OCI-LY7 (cell line): ENCODE measurements at regions not wholly inside any gene's neighbourhood (a gene's known extent, or its start where the extent isn't known, plus 50 kb on each side); places are given as distances from the start of the nearest gene placed in this dataset.

Experiments
- BruUV-seq: library from RNA; stranded (reverse); fragments of 400-500 nt; replicated peaks from 2 replicates; lab custom pipeline; 2021; lab: Mats Ljungman, UMichigan
- CTCF ChIA-PET: fragments of 300-600 bp; sonication (Branson Sonifier 250); formaldehyde crosslinking; loops from one replicate; lab custom pipeline; 2022; ENCODE audit warnings: antibody characterized with exemption; ENCODE audit not compliant: unreplicated experiment; lab: Charles Lee
- POLR2A ChIA-PET: fragments of 300-600 bp; sonication (Branson Sonifier 250); formaldehyde crosslinking; loops from one replicate; lab custom pipeline; 2022; ENCODE audit warnings: antibody characterized with exemption; lab: Charles Lee
- DNase-seq: peaks from one replicate; pipeline ENCODE4 v3.0.0-alpha.2; 2015; ENCODE audit warnings: low spot score
- H2AFZ ChIP-seq: fragments of 200-600 bp; sonication (generic), shearing (Covaris generic); 2 replicates; pipeline ENCODE4 v1.6.1; 2014; ENCODE audit warnings: mild to moderate bottlenecking, antibody characterized with exemption, low read length, moderate library complexity
- H3K27ac ChIP-seq: fragments of 200-600 bp; sonication (generic); 2 replicates; pipeline ENCODE4 v1.5.1; 2014; ENCODE audit warnings: mixed run types, low read depth, mild to moderate bottlenecking, moderate library complexity, low read length, inconsistent platforms; ENCODE audit not compliant: poor library complexity, severe bottlenecking
- H3K36me3 ChIP-seq: fragments of 200-600 bp; sonication (generic); 2 replicates; pipeline ENCODE4 v1.6.1; 2014; ENCODE audit warnings: mild to moderate bottlenecking, antibody characterized with exemption, low read length, moderate library complexity, mixed read lengths; ENCODE audit not compliant: insufficient read depth
- H3K4me1 ChIP-seq: fragments of 200-600 bp; sonication (generic); 2 replicates; pipeline ENCODE4 v1.5.1; 2014; ENCODE audit warnings: mild to moderate bottlenecking, low read length; ENCODE audit not compliant: insufficient read depth, poor library complexity, severe bottlenecking
- H3K4me2 ChIP-seq: fragments of 200-600 bp; sonication (generic); 2 replicates; pipeline ENCODE4 v1.6.1; 2014; ENCODE audit warnings: mild to moderate bottlenecking, low read length
- H3K4me3 ChIP-seq: fragments of 200-600 bp; sonication (generic); 2 replicates; pipeline ENCODE4 v1.5.1; 2014; ENCODE audit warnings: mild to moderate bottlenecking, low read depth, low read length; ENCODE audit not compliant: poor library complexity, severe bottlenecking
- H3K79me2 ChIP-seq: fragments of 200-600 bp; sonication (generic); 2 replicates; pipeline ENCODE4 v1.6.1; 2016; ENCODE audit warnings: low read depth, mild to moderate bottlenecking, low read length, moderate library complexity, mixed read lengths; ENCODE audit not compliant: insufficient read depth
- H3K9me2 ChIP-seq: fragments of 200-600 bp; sonication (generic); 2 replicates; pipeline ENCODE4 v1.6.1; 2016; ENCODE audit warnings: mild to moderate bottlenecking, low read length, mixed read lengths; ENCODE audit not compliant: insufficient read depth
- H3K9me3 ChIP-seq: fragments of 200-600 bp; sonication (generic); 2 replicates; pipeline ENCODE4 v1.6.1; 2014; ENCODE audit warnings: mild to moderate bottlenecking, mixed run types, low read length, mixed read lengths
- H4K20me1 ChIP-seq: fragments of 200-600 bp; sonication (generic); 2 replicates; pipeline ENCODE4 v1.6.1; 2014; ENCODE audit warnings: mild to moderate bottlenecking, antibody characterized with exemption, low read length, moderate library complexity, mixed read lengths; ENCODE audit not compliant: insufficient read depth
- EZH2phosphoT487 ChIP-seq: fragments of 200-600 bp; sonication (generic); IDR thresholded peaks from 2 replicates; pipeline ENCODE4 v1.6.1; 2018; ENCODE audit warnings: low read depth, borderline replicate concordance, mild to moderate bottlenecking, mixed run types, antibody characterized with exemption, low read length, moderate library complexity, mixed read lengths
- intact Hi-C: fragments of 100-400 bp; cut with micrococcal nuclease; formaldehyde crosslinking; loops from one replicate; pipeline ENCODE4 v1.10.0; 2022; ENCODE audit not compliant: unreplicated experiment
- TF ChIP-seq, protein P1 (sequence below): fragments of 200-600 bp; sonication (generic); conservative IDR thresholded peaks from 2 replicates; pipeline ENCODE4 v1.5.1; 2014; ENCODE audit warnings: mild to moderate bottlenecking, antibody characterized with exemption, low read length, moderate library complexity, mixed read lengths

DNA sequence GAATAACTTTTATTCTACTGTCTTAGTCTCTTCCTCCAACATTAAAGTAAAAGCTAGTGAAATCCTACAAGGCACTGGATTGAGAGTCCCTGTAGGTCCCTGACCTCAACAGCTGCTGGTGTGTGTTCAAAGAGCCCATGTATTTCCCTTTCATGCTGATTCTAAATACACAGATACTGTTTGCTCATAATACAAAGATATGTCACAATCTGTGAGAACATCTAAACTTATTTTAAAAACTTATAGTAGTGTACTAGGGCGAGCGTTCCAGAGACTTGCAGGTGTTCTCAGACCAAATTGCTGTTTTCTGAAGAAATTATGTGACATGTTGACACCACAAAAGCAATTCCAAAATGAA, 145.9 kb upstream of the LIPC start:
- BruUV-seq = no TSS peak
- Histone ChIP-seq H3K4me3 (no peak overlapping the region), H2AFZ (no peak overlapping the region), H3K4me1 (no peaks in the 10 kb centered on the region), H3K9me3 (no peaks in the 10 kb centered on the region), H3K36me3 (no peaks in the 10 kb centered on the region), H3K4me2 (no peak overlapping the region), H3K27ac (no peak overlapping the region), H3K9me2 (no peaks in the 10 kb centered on the region), H3K79me2 (no peaks in the 10 kb centered on the region), H4K20me1 (no peaks in the 10 kb centered on the region)
- intact Hi-C loops = no loop called here
- ChIA-PET POLR2A (no interaction called here), CTCF (no interaction called here)
- no peak for DNase-seq
- TF ChIP-seq EZH2phosphoT487 = no peak
- TF ChIP-seq, protein P1, sequence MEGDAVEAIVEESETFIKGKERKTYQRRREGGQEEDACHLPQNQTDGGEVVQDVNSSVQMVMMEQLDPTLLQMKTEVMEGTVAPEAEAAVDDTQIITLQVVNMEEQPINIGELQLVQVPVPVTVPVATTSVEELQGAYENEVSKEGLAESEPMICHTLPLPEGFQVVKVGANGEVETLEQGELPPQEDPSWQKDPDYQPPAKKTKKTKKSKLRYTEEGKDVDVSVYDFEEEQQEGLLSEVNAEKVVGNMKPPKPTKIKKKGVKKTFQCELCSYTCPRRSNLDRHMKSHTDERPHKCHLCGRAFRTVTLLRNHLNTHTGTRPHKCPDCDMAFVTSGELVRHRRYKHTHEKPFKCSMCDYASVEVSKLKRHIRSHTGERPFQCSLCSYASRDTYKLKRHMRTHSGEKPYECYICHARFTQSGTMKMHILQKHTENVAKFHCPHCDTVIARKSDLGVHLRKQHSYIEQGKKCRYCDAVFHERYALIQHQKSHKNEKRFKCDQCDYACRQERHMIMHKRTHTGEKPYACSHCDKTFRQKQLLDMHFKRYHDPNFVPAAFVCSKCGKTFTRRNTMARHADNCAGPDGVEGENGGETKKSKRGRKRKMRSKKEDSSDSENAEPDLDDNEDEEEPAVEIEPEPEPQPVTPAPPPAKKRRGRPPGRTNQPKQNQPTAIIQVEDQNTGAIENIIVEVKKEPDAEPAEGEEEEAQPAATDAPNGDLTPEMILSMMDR = no peak

DNA sequence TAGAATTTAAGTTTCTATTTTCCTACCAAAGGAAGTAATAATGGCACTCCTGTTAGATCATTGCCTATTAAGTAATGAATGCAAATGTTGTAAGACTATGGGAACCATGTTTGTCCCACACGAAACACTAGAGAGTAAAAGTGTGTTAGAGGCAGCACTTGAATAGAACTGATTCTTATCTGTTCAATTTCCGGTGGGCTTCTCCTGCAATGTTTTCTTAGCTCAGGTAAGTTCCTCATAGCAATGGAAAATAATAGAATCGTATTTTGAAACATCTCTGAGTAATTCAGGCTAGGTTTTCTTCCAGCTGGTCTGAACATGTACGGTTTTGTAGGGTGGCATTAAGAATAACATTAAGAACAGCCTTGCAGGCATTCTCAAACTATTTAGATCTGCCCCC, 145.3 kb upstream of the LIPC start:
- CTCF ChIA-PET = no interaction called here
- no peaks in the 10 kb centered on the region for H3K79me2 ChIP-seq
- POLR2A ChIA-PET = interaction anchor here (0.5 kb wide), 1 partner anchor 17 kb away, joined by 3 read pairs; no protein-coding TSS in a partner anchor
- H3K36me3 ChIP-seq = no peaks in the 10 kb centered on the region
- no peaks in the 10 kb centered on the region for H3K9me3 ChIP-seq
- no peak overlapping the region for H3K4me3 ChIP-seq
- H3K4me1 ChIP-seq = no peaks in the 10 kb centered on the region
- no peaks in the 10 kb centered on the region for H3K9me2 ChIP-seq
- no peak for DNase-seq
- H2AFZ ChIP-seq = no peak overlapping the region; the same call in 1 of the 2 replicates
- BruUV-seq = no TSS peak
- TF ChIP-seq, protein P1 = no peak
- TF ChIP-seq EZH2phosphoT487 = no peak
- intact Hi-C loops = no loop called here
- H3K4me2 ChIP-seq = no peak overlapping the region
- H4K20me1 ChIP-seq = no peaks in the 10 kb centered on the region
- no peak overlapping the region for H3K27ac ChIP-seq

DNA sequence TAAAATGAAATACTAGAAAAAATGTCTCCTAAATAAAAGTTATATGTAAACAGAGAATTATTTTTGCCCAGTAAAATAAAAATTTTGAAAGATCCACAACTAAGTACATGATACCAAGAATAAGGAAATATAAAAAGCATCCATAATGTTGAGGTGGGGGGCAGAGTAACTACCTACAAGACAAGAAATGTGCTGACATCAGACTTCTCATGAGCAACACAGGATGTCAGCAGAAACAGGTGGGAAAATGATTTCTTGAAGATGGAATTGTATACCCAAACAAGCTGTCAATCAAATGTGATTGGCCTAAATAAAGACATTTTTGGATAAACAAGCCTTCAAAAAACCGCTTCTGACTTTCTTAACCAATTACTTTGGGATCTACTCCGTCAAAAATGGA, 143.9 kb upstream of the LIPC start:
- no TSS peak for BruUV-seq
- Histone ChIP-seq H3K4me3 (no peak overlapping the region), H4K20me1 (no peaks in the 10 kb centered on the region), H3K4me1 (no peaks in the 10 kb centered on the region), H3K9me2 (no peaks in the 10 kb centered on the region), H3K4me2 (no peak overlapping the region), H2AFZ (no peak overlapping the region), H3K9me3 (no peaks in the 10 kb centered on the region), H3K27ac (no peak overlapping the region), H3K79me2 (no peaks in the 10 kb centered on the region), H3K36me3 (no peaks in the 10 kb centered on the region)
- TF ChIP-seq EZH2phosphoT487 = no peak
- TF ChIP-seq, protein P1 = no peak
- intact Hi-C loops = no loop called here
- ChIA-PET CTCF (no interaction called here), POLR2A (no interaction called here)
- no peak for DNase-seq
